GM19463 (cell line): ENCODE measurements at regions not wholly inside any gene's neighbourhood (a gene's known extent, or its start where the extent isn't known, plus 50 kb on each side); places are given as distances from the start of the nearest gene placed in this dataset.

Experiments used
- ATAC-seq: cut with Tn5 transposase; IDR thresholded peaks from one replicate; pipeline ENCODE4 v1.9.1; 2021; ENCODE audit warnings: mild to moderate bottlenecking, moderate library complexity; ENCODE audit not compliant: unreplicated experiment

- no peak for ATAC-seq
Observed at GRCh38 chrX:42098900-42099299, 175.5 kb upstream of the CASK start.

GRCh38 chrX:42097486-42097885 is 174.1 kb upstream of the CASK start:
- no peak for ATAC-seq

- no peak for ATAC-seq
Observed at GRCh38 chrX:42096265-42096920, 173.0 kb upstream of the CASK start.

GRCh38 chrX:42094218-42094617 is 170.9 kb upstream of the CASK start:
- ATAC-seq: peak; percentile 45

- peak; percentile 85 for ATAC-seq
Observed at GRCh38 chrX:42093756-42094155, 170.4 kb upstream of the CASK start.

- ATAC-seq: no peak
Observed at GRCh38 chrX:42090395-42090794, 167.0 kb upstream of the CASK start.

GRCh38 chrX:42089031-42089430 is 165.7 kb upstream of the CASK start:
- ATAC-seq: no peak

- ATAC-seq: no peak
Observed at GRCh38 chrX:42087960-42088359, 164.6 kb upstream of the CASK start.

- ATAC-seq: no peak
Observed at GRCh38 chrX:42085836-42086235, 162.5 kb upstream of the CASK start.

GRCh38 chrX:42079968-42080367 is 156.6 kb upstream of the CASK start:
- no peak for ATAC-seq

GRCh38 chrX:42077675-42078074 is 154.3 kb upstream of the CASK start:
- ATAC-seq: no peak

- ATAC-seq: no peak
Observed at GRCh38 chrX:42075032-42075431, 151.7 kb upstream of the CASK start.

- no peak for ATAC-seq
Observed at GRCh38 chrX:42073448-42073847, 150.1 kb upstream of the CASK start.

- ATAC-seq: no peak
Observed at GRCh38 chrX:42070866-42071265, 147.5 kb upstream of the CASK start.

GRCh38 chrX:42054256-42054655 is 130.9 kb upstream of the CASK start:
- ATAC-seq: no peak

GRCh38 chrX:42050345-42050744 is 127.0 kb upstream of the CASK start:
- peak; percentile 67 for ATAC-seq

GRCh38 chrX:42047886-42048285 is 124.5 kb upstream of the CASK start:
- no peak for ATAC-seq

- no peak for ATAC-seq
Observed at GRCh38 chrX:42028109-42028508, 104.8 kb upstream of the CASK start.

GRCh38 chrX:42027367-42028000 is 104.1 kb upstream of the CASK start:
- ATAC-seq: peak; percentile 76

- ATAC-seq: no peak
Observed at GRCh38 chrX:42025861-42026260, 102.5 kb upstream of the CASK start.

- ATAC-seq: no peak
Observed at GRCh38 chrX:42023122-42023521, 99.8 kb upstream of the CASK start.

GRCh38 chrX:42022158-42022557 is 98.8 kb upstream of the CASK start:
- no peak for ATAC-seq

GRCh38 chrX:42021058-42021457 is 97.7 kb upstream of the CASK start:
- ATAC-seq: no peak
